Breast epithelium (tissue), 3 donors: ENCODE measurements at regions not wholly inside any gene's neighbourhood (a gene's known extent, or its start where the extent isn't known, plus 50 kb on each side); places are given as distances from the start of the nearest gene placed in this dataset.

ENCODE experiments used
- POLR2AphosphoS5 ChIP-seq, 3 donors: sonication (generic); formaldehyde crosslinking; IDR thresholded peaks; one replicate each; pipeline ENCODE4 v1.6.1; 2017; ENCODE audit warnings: antibody characterized with exemption in 3 of 3
- TF ChIP-seq, protein P1 (sequence below), 3 donors: fragments of 450-650 bp; IDR thresholded peaks; one replicate each; pipeline ENCODE4 v1.5.1; 2016 to 2017; ENCODE audit warnings: antibody characterized with exemption in 3 of 3, mild to moderate bottlenecking in 3 of 3, moderate library complexity in 3 of 3

DNA sequence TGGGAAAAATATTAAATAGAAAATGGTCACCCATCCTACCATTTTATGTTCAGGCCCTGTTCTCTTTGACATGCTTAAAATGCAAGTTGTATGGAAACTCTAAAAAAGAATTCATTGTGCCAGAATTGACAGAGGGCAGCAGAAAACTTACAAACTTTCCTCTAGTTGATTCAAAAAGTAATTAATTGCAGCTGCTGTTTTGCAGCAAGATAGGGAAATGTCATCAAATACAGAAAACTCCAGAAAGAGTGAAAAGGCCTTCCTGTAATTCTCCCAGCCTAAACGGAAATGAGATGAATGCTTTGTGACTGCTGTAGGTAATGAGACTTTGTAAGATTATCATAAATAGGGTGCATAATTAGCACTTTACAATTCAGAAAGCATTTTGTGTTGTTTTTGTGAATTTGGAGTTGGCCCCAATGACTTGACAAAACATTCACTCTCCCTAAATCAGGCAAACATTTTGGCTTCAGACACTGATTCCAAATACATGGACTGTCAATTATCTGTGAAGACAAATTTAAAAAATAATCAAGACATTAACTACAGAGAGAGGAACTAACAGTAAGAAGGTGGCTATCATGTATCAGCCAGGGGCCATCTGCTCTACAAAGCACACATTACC is 861.8 kb downstream of the SQOR start:
- TF ChIP-seq, protein P1, sequence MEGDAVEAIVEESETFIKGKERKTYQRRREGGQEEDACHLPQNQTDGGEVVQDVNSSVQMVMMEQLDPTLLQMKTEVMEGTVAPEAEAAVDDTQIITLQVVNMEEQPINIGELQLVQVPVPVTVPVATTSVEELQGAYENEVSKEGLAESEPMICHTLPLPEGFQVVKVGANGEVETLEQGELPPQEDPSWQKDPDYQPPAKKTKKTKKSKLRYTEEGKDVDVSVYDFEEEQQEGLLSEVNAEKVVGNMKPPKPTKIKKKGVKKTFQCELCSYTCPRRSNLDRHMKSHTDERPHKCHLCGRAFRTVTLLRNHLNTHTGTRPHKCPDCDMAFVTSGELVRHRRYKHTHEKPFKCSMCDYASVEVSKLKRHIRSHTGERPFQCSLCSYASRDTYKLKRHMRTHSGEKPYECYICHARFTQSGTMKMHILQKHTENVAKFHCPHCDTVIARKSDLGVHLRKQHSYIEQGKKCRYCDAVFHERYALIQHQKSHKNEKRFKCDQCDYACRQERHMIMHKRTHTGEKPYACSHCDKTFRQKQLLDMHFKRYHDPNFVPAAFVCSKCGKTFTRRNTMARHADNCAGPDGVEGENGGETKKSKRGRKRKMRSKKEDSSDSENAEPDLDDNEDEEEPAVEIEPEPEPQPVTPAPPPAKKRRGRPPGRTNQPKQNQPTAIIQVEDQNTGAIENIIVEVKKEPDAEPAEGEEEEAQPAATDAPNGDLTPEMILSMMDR (IDR thresholded peaks at IDR 0.05): no peak
- TF ChIP-seq POLR2AphosphoS5 (IDR thresholded peaks at IDR 0.05): no peak
